Keratinocyte (primary cell): ENCODE measurements at regions not wholly inside any gene's neighbourhood (a gene's known extent, or its start where the extent isn't known, plus 50 kb on each side); places are given as distances from the start of the nearest gene placed in this dataset.

Experiments
- DNase-seq: peaks from one replicate; pipeline ENCODE4 v3.0.0-alpha.2; 2011; ENCODE audit warnings: low read depth, missing footprints, low spot score
- FAIRE-seq: peaks from 2 replicates; lab custom pipeline; 2011; peaks lifted over from hg19 to GRCh38; lab: Jason Lieb, UNC
- H2AFZ ChIP-seq: 2 replicates; pipeline ENCODE4 v1.6.0; 2012; ENCODE audit warnings: low read length, control low read depth, inconsistent platforms; ENCODE audit not compliant: control insufficient read depth
- H3K27ac ChIP-seq: 2 replicates; pipeline ENCODE4 v1.5.1; 2011; ENCODE audit warnings: low read length; ENCODE audit not compliant: control insufficient read depth, insufficient read depth
- H3K27me3 ChIP-seq: 3 replicates; pipeline ENCODE4 v1.6.0; 2011; ENCODE audit warnings: low read length; ENCODE audit not compliant: control insufficient read depth, insufficient read depth; ENCODE audit errors: extremely low read depth
- H3K36me3 ChIP-seq, 2 experiments: 2 replicates in 1 of 2; 3 replicates in 1 of 2; pipeline ENCODE4 v1.5.1; 2011; ENCODE audit warnings: low read length in 2 of 2, mild to moderate bottlenecking in 1 of 2; ENCODE audit not compliant: control insufficient read depth in 2 of 2, insufficient read depth in 2 of 2; ENCODE audit errors: extremely low read depth in 1 of 2
- H3K4me1 ChIP-seq: 3 replicates; pipeline ENCODE4 v1.5.1; 2011; ENCODE audit warnings: low read length; ENCODE audit not compliant: control insufficient read depth, insufficient read depth; ENCODE audit errors: extremely low read depth
- H3K4me2 ChIP-seq: 3 replicates; pipeline ENCODE4 v1.6.0; 2011; ENCODE audit warnings: low read depth, low read length; ENCODE audit not compliant: control insufficient read depth, insufficient read depth; ENCODE audit errors: extremely low read depth
- H3K4me3 ChIP-seq, 3 experiments: fragments of 200-600 bp in 1 of 3; sonication (generic) in 1 of 3; 2 replicates in 2 of 3; 3 replicates in 1 of 3; pipeline ENCODE4 v1.5.1; 2011 to 2016; ENCODE audit warnings: low read length in 3 of 3, mild to moderate bottlenecking in 3 of 3, control low read depth in 2 of 3, inconsistent platforms in 1 of 3, low read depth in 1 of 3, mixed read lengths in 1 of 3, mixed run types in 1 of 3, moderate library complexity in 1 of 3; ENCODE audit not compliant: control insufficient read depth in 2 of 3, insufficient read depth in 2 of 3; ENCODE audit errors: extremely low read depth in 1 of 3
- H3K79me2 ChIP-seq: 2 replicates; pipeline ENCODE4 v1.6.0; 2012; ENCODE audit warnings: low read length; ENCODE audit not compliant: control insufficient read depth, insufficient read depth
- H3K9ac ChIP-seq: 3 replicates; pipeline ENCODE4 v1.6.0; 2011; ENCODE audit warnings: low read length; ENCODE audit not compliant: control insufficient read depth, insufficient read depth; ENCODE audit errors: extremely low read depth
- H3K9me1 ChIP-seq: 3 replicates; pipeline ENCODE4 v1.6.0; 2011; ENCODE audit warnings: low read length; ENCODE audit not compliant: control insufficient read depth, insufficient read depth; ENCODE audit errors: extremely low read depth
- H3K9me3 ChIP-seq: 2 replicates; pipeline ENCODE4 v1.5.1; 2012; ENCODE audit warnings: low read depth, low read length; ENCODE audit not compliant: control insufficient read depth
- H4K20me1 ChIP-seq: 3 replicates; pipeline ENCODE4 v1.6.0; 2011; ENCODE audit warnings: low read length; ENCODE audit not compliant: control insufficient read depth, insufficient read depth; ENCODE audit errors: extremely low read depth
- CTCF ChIP-seq, 3 experiments: IDR thresholded peaks in 1 of 3; conservative IDR thresholded peaks in 1 of 3; optimal IDR thresholded peaks in 1 of 3; 2 replicates in 2 of 3; 3 replicates in 1 of 3; pipeline versions ENCODE3 to v1.5.1; 2011; ENCODE audit warnings: low read length in 3 of 3, mild to moderate bottlenecking in 3 of 3, moderate library complexity in 2 of 3, control low read depth in 1 of 3, inconsistent platforms in 1 of 3; ENCODE audit not compliant: insufficient read depth in 2 of 3; ENCODE audit errors: extremely low read depth in 1 of 3
- EZH2 ChIP-seq: IDR thresholded peaks from one replicate; pipeline ENCODE4 v1.6.1; 2012; ENCODE audit warnings: inconsistent platforms, mild to moderate bottlenecking, low read length, moderate library complexity
- dilution Hi-C: fragments of 300-500 bp; cut with MboI; formaldehyde crosslinking; loops from one replicate; pipeline ENCODE4 v1.7.0; 2020; ENCODE audit warnings: low sequenced_read_pairs; ENCODE audit not compliant: extremely low pct_ligation_motif_present

- Histone ChIP-seq H3K9ac (no peak overlapping the region), H3K4me1 (no peaks in the 10 kb centered on the region), H3K27ac (no peak overlapping the region), H3K79me2 (no peaks in the 10 kb centered on the region), H3K36me3 (no peaks in the 10 kb centered on the region), H3K9me1 (no peaks in the 10 kb centered on the region), H3K4me2 (no peak overlapping the region), H3K9me3 (no peaks in the 10 kb centered on the region), H3K4me3 (no peak overlapping the region), H4K20me1 (no peaks in the 10 kb centered on the region), H3K27me3 (no peaks in the 10 kb centered on the region), H2AFZ (no peak overlapping the region)
- dilution Hi-C loops, result no loop called here
- TF ChIP-seq EZH2, result no peak
- TF ChIP-seq CTCF (optimal IDR thresholded peaks at IDR 0.05 in 1 of 3, IDR thresholded peaks at IDR 0.05 in 1 of 3, conservative IDR thresholded peaks at IDR 0.05 in 1 of 3; ENCODE audit: extremely low read depth in 1 of 3, insufficient read depth in 2 of 3, low read length in 3 of 3), result no peak
- DNase-seq (no peak), FAIRE-seq (no peak)
Observed at GRCh38 chr9:73880101-73880500, 617.0 kb upstream of the RORB start.

GRCh38 chr9:73889023-73889422, 608.1 kb upstream of the RORB start:
- Histone ChIP-seq H2AFZ (no peak overlapping the region), H3K9me1 (no peaks in the 10 kb centered on the region), H3K27ac (no peak overlapping the region), H3K36me3 (no peaks in the 10 kb centered on the region), H4K20me1 (no peaks in the 10 kb centered on the region), H3K27me3 (no peaks in the 10 kb centered on the region), H3K4me1 (no peaks in the 10 kb centered on the region), H3K4me3 (no peak overlapping the region), H3K9me3 (no peaks in the 10 kb centered on the region), H3K4me2 (no peak overlapping the region), H3K9ac (no peak overlapping the region), H3K79me2 (no peaks in the 10 kb centered on the region)
- dilution Hi-C loops, result no loop called here
- TF ChIP-seq EZH2 (no peak), CTCF (optimal IDR thresholded peaks at IDR 0.05 in 1 of 3, IDR thresholded peaks at IDR 0.05 in 1 of 3, conservative IDR thresholded peaks at IDR 0.05 in 1 of 3; ENCODE audit: extremely low read depth in 1 of 3, insufficient read depth in 2 of 3, low read length in 3 of 3) (no peak)
- FAIRE-seq, result no peak
- DNase-seq, result no peak
